Large intestine (tissue), 3 donors: ENCODE measurements at regions not wholly inside any gene's neighbourhood (a gene's known extent, or its start where the extent isn't known, plus 50 kb on each side); places are given as distances from the start of the nearest gene placed in this dataset.

Experiments used
- DNase-seq, 2 donors: peaks; one replicate each; pipeline versions ENCODE4 v3.0.0 to v3.0.0-alpha.2; 2013
- H3K27ac ChIP-seq: one replicate; pipeline ENCODE4 v1.5.1; 2013; ENCODE audit warnings: low read length
- H3K27me3 ChIP-seq: 2 replicates; pipeline ENCODE4 v1.6.1; 2013; ENCODE audit warnings: low read length; ENCODE audit not compliant: control insufficient read depth, insufficient read depth
- H3K36me3 ChIP-seq: 2 replicates; pipeline ENCODE4 v1.6.1; 2013; ENCODE audit warnings: low read length; ENCODE audit not compliant: control insufficient read depth, insufficient read depth
- H3K4me1 ChIP-seq: one replicate; pipeline ENCODE4 v1.6.1; 2013; ENCODE audit warnings: low read length; ENCODE audit not compliant: control insufficient read depth, insufficient read depth
- H3K4me3 ChIP-seq: one replicate; pipeline ENCODE4 v1.5.1; 2013; ENCODE audit warnings: low read length
- H3K9me3 ChIP-seq: one replicate; pipeline ENCODE4 v1.6.1; 2013; ENCODE audit warnings: mild to moderate bottlenecking, low read depth, low read length, moderate library complexity; ENCODE audit not compliant: control insufficient read depth
- WGBS: methylation state at CpG from one replicate; pipeline ENCODE4 v1.1.5; 2013; ENCODE audit warnings: low lambda C conversion rate; ENCODE audit not compliant: insufficient coverage; 5-methylcytosine and 5-hydroxymethylcytosine counted together

DNA sequence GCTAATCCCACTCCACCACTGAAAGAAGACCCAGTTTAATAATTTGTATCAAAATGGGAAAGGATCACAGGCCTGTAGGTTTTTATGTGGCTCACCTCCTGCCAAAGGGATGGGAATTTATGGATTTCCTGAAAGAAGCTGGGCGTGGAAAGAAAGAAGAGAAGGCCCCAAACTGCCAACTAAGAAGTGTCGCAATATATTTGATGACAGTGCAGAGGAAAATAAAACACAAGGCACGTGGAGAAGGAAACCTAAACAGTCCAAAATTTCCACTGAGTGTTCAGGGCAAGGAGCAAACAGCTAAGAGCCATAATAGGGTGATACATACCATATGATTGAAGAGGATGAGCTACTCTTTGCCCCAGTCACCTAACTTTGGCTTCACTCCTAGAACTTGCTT is 667.2 kb downstream of the GATA3 start:
- no peak overlapping the region for H3K4me3 ChIP-seq
- no peaks in the 10 kb centered on the region for H3K27me3 ChIP-seq
- no CpG with 5 or more reads among the region's 3 CpGs for WGBS
- no peaks in the 10 kb centered on the region for H3K9me3 ChIP-seq
- DNase-seq = no peak
- no peak overlapping the region for H3K27ac ChIP-seq
- no peaks in the 10 kb centered on the region for H3K4me1 ChIP-seq
- H3K36me3 ChIP-seq = no peaks in the 10 kb centered on the region

DNA sequence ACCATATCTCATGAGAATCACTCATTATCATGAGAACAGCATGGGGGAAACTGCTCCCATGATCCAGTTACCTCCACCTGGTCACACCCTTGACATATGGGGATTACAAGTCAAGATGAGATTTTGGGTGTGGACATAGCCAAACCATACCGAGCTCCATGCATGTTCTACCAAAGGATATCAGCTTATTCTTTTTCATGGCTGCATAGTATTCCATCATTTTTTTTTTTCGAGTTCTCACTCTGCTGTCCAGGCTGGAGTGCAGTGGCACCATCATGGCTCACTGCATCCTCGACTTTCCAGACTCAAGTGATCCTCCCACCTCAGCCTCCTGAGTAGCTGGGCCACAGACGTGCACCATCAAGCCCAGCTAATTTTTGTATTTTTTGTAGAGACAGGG is 668.3 kb downstream of the GATA3 start:
- H3K4me3 ChIP-seq = no peak overlapping the region
- no peaks in the 10 kb centered on the region for H3K27me3 ChIP-seq
- WGBS = no CpG with 5 or more reads among the region's 4 CpGs

GRCh38 chr10:8725343-8725742 is 670.9 kb downstream of the GATA3 start:
- DNase-seq = no peak
- Histone ChIP-seq H3K4me1 (no peaks in the 10 kb centered on the region), H3K27me3 (no peaks in the 10 kb centered on the region), H3K27ac (no peak overlapping the region), H3K36me3 (no peaks in the 10 kb centered on the region), H3K9me3 (no peaks in the 10 kb centered on the region), H3K4me3 (no peak overlapping the region)
- whole genome bisulfite sequencing = no CpG with 5 or more reads among the region's 8 CpGs

More for the DNA sequence above, 668.3 kb downstream of the GATA3 start:
- DNase-seq = no peak
- Histone ChIP-seq H3K9me3 (no peaks in the 10 kb centered on the region), H3K4me1 (no peaks in the 10 kb centered on the region), H3K27ac (no peak overlapping the region), H3K36me3 (no peaks in the 10 kb centered on the region)

GRCh38 chr10:8726084-8726778 is 671.7 kb downstream of the GATA3 start:
- H3K4me3 ChIP-seq = no peak overlapping the region
- H3K4me1 ChIP-seq = no peaks in the 10 kb centered on the region
- no peaks in the 10 kb centered on the region for H3K9me3 ChIP-seq
- no peak overlapping the region for H3K27ac ChIP-seq
- H3K27me3 ChIP-seq = no peaks in the 10 kb centered on the region
- 100% methylated on average over 1 of the region's 3 CpGs for WGBS
- no peaks in the 10 kb centered on the region for H3K36me3 ChIP-seq
- no peak for DNase-seq

GRCh38 chr10:8726779-8727084 is 672.2 kb downstream of the GATA3 start:
- H3K9me3 ChIP-seq = no peaks in the 10 kb centered on the region
- no peak for DNase-seq
- no peaks in the 10 kb centered on the region for H3K27me3 ChIP-seq
- H3K4me1 ChIP-seq = no peaks in the 10 kb centered on the region
- no peaks in the 10 kb centered on the region for H3K36me3 ChIP-seq
- WGBS = 36% methylated on average over 4 of the region's 5 CpGs
- H3K4me3 ChIP-seq = no peak overlapping the region
- H3K27ac ChIP-seq = no peak overlapping the region

DNA sequence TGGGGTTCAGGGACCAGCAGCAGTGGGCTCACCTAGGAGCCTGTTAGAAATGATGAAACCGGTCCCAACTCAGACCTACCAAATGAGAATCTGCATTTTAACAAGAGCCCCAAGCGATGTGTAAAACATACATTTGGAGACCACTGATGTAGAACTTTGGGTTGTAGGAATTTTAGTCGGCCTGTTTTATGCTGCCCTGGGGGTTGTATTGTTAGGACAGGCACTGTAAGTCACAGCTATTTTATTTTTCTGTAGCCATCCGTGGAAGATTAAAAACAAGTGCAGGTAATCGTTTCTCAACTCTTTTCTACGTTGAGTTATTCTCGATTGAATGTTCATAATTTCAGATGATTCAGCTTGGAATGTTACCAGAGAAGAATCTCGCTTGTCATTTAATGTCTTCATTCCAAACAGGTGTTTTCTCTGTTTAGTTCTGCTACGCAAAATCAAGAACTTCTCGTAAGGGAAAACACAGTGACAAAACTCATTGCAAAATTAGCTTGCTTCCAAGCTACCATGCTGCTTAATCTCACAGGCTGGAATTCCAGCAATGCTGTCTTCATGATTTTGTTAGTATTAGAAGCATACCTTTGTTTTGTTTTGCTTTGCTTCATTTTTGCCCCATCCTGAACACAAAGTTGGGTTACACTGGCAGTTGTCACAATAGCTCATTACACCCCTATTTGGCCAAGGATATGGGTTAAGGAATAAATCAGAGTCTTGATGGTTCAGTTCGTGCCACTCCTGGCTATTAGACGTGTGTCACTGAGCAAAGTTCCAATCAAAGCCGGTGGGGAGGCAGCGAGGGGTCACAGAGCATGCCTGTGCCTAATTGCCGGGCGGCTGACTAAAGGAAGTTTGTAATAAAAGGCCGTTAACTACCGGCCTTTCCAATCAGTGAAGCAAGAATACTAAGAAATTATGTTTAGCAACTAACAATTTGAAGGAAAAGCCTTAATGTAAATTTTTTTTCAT is 676.9 kb downstream of the GATA3 start:
- no peak overlapping the region for H3K4me3 ChIP-seq
- no peak overlapping the region for H3K27ac ChIP-seq
- H3K4me1 ChIP-seq = no peaks in the 10 kb centered on the region
- no peaks in the 10 kb centered on the region for H3K9me3 ChIP-seq
- no peaks in the 10 kb centered on the region for H3K27me3 ChIP-seq
- 95% methylated on average over 4 of the region's 18 CpGs for WGBS
- no peak for DNase-seq
- H3K36me3 ChIP-seq = no peaks in the 10 kb centered on the region

GRCh38 chr10:8738987-8739386 is 684.5 kb downstream of the GATA3 start:
- Histone ChIP-seq H3K27me3 (no peaks in the 10 kb centered on the region), H3K27ac (no peak overlapping the region), H3K4me1 (no peaks in the 10 kb centered on the region), H3K9me3 (no peaks in the 10 kb centered on the region), H3K4me3 (no peak overlapping the region), H3K36me3 (no peaks in the 10 kb centered on the region)
- WGBS = 83% methylated on average over 2 of the region's 3 CpGs
- DNase-seq = no peak

- WGBS = 40% methylated on average over 1 of the region's 7 CpGs
- Histone ChIP-seq H3K27ac (no peak overlapping the region), H3K27me3 (no peaks in the 10 kb centered on the region), H3K36me3 (no peaks in the 10 kb centered on the region), H3K4me1 (no peaks in the 10 kb centered on the region), H3K9me3 (no peaks in the 10 kb centered on the region), H3K4me3 (no peak overlapping the region)
- DNase-seq = no peak
These were observed 697.8 kb downstream of the GATA3 start for GRCh38 chr10:8752146-8752843.

GRCh38 chr10:8758029-8758428 is 703.5 kb downstream of the GATA3 start:
- Histone ChIP-seq H3K27ac (no peak overlapping the region), H3K4me1 (no peaks in the 10 kb centered on the region), H3K36me3 (no peaks in the 10 kb centered on the region), H3K4me3 (no peak overlapping the region), H3K27me3 (no peaks in the 10 kb centered on the region), H3K9me3 (no peaks in the 10 kb centered on the region)
- no peak for DNase-seq
- 90% methylated on average over 1 of the region's 4 CpGs for WGBS

DNA sequence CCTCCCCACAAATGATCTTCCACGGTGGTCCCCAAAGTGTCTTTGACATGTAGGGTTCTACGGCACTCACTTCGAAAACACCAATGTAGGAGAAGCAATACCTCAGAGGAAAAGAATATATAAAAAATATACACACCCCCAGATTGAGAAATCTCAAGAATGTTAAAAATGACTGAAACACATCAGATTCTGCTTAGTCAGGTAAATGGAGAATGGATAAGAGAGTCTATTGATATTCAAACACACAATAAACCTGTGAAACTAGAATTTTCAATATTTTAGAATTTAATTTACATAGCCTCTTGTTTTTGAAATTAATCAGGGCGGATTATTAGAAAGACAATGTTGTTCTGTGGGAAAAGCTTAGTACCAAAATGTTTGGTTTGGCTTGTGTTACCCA is 712.4 kb downstream of the GATA3 start:
- no peak for DNase-seq

More for the DNA sequence above, 712.4 kb downstream of the GATA3 start:
- H3K27me3 ChIP-seq = no peaks in the 10 kb centered on the region
- no CpG with 5 or more reads among the region's 4 CpGs for WGBS
- H3K9me3 ChIP-seq = no peaks in the 10 kb centered on the region
- H3K4me3 ChIP-seq = no peak overlapping the region
- no peaks in the 10 kb centered on the region for H3K4me1 ChIP-seq
- H3K27ac ChIP-seq = no peak overlapping the region
- no peaks in the 10 kb centered on the region for H3K36me3 ChIP-seq
